ENCODE measurements at regions not wholly inside any gene's neighbourhood (a gene's known extent, or its start where the extent isn't known, plus 50 kb on each side); places are given as distances from the start of the nearest gene placed in this dataset.

GRCh38 chr12:115260762-115261675 is 577.0 kb upstream of the TBX3 start:
- no peak for DNase-seq (ENCODE audit: low spot score in 2 of 2)
- WGBS, 2 donors = 55 to 57% methylated on average over 7 of the region's 7 CpGs
- no peak overlapping the region for H3K4me3 ChIP-seq (ENCODE audit: low read depth, poor library complexity, severe bottlenecking)
- intact Hi-C loops (cut with DNase I; ENCODE audit: low total_unique reads) = no loop called here
- TF ChIP-seq CTCF (IDR thresholded peaks at IDR 0.05) (no peak), POLR2A (IDR thresholded peaks at IDR 0.05) (no peak)

- H3K4me3 ChIP-seq (ENCODE audit: low read depth, poor library complexity, severe bottlenecking) = no peak overlapping the region
- intact Hi-C loops (cut with DNase I; ENCODE audit: low total_unique reads) = loop anchor here (5.0 kb wide), 1 partner anchor 557 kb away; no protein-coding TSS in a partner anchor
- no peak for DNase-seq (ENCODE audit: low spot score in 2 of 2)
- TF ChIP-seq CTCF (IDR thresholded peaks at IDR 0.05) (no peak), POLR2A (IDR thresholded peaks at IDR 0.05) (no peak)
- WGBS, 2 donors = 91% methylated on average over 4 of the region's 4 CpGs
Measured at GRCh38 chr12:115259968-115260747, 576.2 kb upstream of the TBX3 start.

GRCh38 chr12:115257791-115258190 is 573.8 kb upstream of the TBX3 start:
- WGBS, 2 donors = 59 to 60% methylated on average over 2 of the region's 2 CpGs
- intact Hi-C loops (cut with DNase I; ENCODE audit: low total_unique reads) = loop anchor here (5.0 kb wide), 1 partner anchor 560 kb away; no protein-coding TSS in a partner anchor
- no peak overlapping the region for H3K4me3 ChIP-seq (ENCODE audit: low read depth, poor library complexity, severe bottlenecking)
- DNase-seq (ENCODE audit: low spot score in 2 of 2) = no peak
- TF ChIP-seq POLR2A (IDR thresholded peaks at IDR 0.05) (no peak), CTCF (IDR thresholded peaks at IDR 0.05) (no peak)

DNA sequence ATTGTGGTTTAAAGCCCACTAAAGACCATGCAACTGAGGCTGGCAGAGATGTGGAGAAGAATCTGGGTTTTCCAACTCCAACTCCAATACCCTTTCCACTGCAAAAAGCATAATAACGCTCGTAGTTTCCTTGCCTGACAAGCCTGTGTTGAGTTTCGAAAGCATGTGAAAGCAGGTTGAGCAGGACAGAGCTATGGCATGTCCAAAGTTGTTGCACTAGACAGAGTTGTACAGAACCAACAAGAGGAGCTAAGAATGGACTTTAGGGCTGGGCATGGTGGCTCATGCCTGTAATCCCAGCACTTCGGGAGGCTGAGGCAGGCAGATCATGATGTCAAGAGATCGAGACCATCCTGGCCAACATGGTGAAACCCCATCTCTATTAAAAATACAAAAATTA is 572.0 kb upstream of the TBX3 start:
- no peak overlapping the region for H3K4me3 ChIP-seq (ENCODE audit: low read depth, poor library complexity, severe bottlenecking)
- DNase-seq (ENCODE audit: low spot score in 2 of 2) = no peak
- TF ChIP-seq POLR2A (IDR thresholded peaks at IDR 0.05) = no peak
- no peak for TF ChIP-seq CTCF (IDR thresholded peaks at IDR 0.05)
- intact Hi-C loops (cut with DNase I; ENCODE audit: low total_unique reads) = loop anchor here (5.0 kb wide), 1 partner anchor 561 kb away; no protein-coding TSS in a partner anchor
- WGBS, 2 donors = 62 to 73% methylated on average over 5 of the region's 5 CpGs

DNA sequence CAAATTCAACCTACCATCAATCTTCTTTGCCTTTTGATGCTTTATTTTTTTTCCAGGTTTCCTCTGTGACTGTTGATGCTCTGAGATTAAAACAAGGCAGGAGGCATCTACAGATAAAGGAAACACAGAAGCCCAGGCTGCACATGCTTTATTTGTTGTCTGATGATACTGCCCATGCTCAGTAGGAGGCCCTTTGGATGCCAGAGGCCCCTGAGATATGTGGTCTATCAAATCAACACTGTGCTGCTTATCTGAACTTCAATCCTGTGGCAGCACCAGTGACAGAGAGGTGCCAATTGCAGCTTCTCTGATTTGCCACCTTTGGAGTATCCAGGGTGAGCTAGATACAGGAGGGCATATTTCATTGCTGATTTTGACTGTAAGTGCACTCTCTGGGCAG is 571.3 kb upstream of the TBX3 start:
- H3K4me3 ChIP-seq (ENCODE audit: low read depth, poor library complexity, severe bottlenecking) = no peak overlapping the region
- DNase-seq (ENCODE audit: low spot score in 2 of 2) = no peak
- TF ChIP-seq CTCF (IDR thresholded peaks at IDR 0.05) (no peak), POLR2A (IDR thresholded peaks at IDR 0.05) (no peak)
- intact Hi-C loops (cut with DNase I; ENCODE audit: low total_unique reads) = loop anchor here (5.0 kb wide), 1 partner anchor 562 kb away; no protein-coding TSS in a partner anchor

Data from lower leg skin (tissue), 4 donors.